Keratinocyte (primary cell): ENCODE measurements at regions not wholly inside any gene's neighbourhood (a gene's known extent, or its start where the extent isn't known, plus 50 kb on each side); places are given as distances from the start of the nearest gene placed in this dataset.

Experiments
- EZH2 ChIP-seq: IDR thresholded peaks from one replicate; pipeline ENCODE4 v1.6.1; 2012; ENCODE audit warnings: inconsistent platforms, mild to moderate bottlenecking, low read length, moderate library complexity
- TF ChIP-seq, protein P1 (sequence below), 3 experiments: IDR thresholded peaks in 1 of 3; conservative IDR thresholded peaks in 1 of 3; optimal IDR thresholded peaks in 1 of 3; 2 replicates in 2 of 3; 3 replicates in 1 of 3; pipeline versions ENCODE3 to v1.5.1; 2011; ENCODE audit warnings: low read length in 3 of 3, mild to moderate bottlenecking in 3 of 3, moderate library complexity in 2 of 3, control low read depth in 1 of 3, inconsistent platforms in 1 of 3; ENCODE audit not compliant: insufficient read depth in 2 of 3; ENCODE audit errors: extremely low read depth in 1 of 3

DNA sequence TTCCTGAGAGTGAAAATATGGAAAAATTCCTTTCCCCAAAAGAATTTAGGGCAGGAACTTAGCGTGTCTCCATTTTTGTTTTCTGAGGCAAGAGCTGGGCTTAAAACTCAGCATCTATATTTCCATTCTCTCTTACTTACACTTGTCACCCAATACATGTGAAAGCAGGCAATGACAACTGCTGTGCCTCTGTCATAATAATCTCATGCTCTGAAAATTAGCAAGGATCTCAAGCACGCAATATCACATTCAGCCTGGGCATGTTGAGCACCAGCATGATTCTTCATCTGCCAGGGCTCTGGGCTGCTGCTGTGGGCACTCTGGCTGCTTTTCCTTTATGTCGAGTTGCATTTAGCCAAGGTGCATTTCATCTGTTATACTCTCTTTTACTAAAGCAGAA, 255.5 kb downstream of the SNX10 start:
- TF ChIP-seq EZH2: no peak
- TF ChIP-seq, protein P1, sequence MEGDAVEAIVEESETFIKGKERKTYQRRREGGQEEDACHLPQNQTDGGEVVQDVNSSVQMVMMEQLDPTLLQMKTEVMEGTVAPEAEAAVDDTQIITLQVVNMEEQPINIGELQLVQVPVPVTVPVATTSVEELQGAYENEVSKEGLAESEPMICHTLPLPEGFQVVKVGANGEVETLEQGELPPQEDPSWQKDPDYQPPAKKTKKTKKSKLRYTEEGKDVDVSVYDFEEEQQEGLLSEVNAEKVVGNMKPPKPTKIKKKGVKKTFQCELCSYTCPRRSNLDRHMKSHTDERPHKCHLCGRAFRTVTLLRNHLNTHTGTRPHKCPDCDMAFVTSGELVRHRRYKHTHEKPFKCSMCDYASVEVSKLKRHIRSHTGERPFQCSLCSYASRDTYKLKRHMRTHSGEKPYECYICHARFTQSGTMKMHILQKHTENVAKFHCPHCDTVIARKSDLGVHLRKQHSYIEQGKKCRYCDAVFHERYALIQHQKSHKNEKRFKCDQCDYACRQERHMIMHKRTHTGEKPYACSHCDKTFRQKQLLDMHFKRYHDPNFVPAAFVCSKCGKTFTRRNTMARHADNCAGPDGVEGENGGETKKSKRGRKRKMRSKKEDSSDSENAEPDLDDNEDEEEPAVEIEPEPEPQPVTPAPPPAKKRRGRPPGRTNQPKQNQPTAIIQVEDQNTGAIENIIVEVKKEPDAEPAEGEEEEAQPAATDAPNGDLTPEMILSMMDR (optimal IDR thresholded peaks at IDR 0.05 in 1 of 3, IDR thresholded peaks at IDR 0.05 in 1 of 3, conservative IDR thresholded peaks at IDR 0.05 in 1 of 3; ENCODE audit: extremely low read depth in 1 of 3, insufficient read depth in 2 of 3, low read length in 3 of 3): no peak
